ENCODE measurements at regions not wholly inside any gene's neighbourhood (a gene's known extent, or its start where the extent isn't known, plus 50 kb on each side); places are given as distances from the start of the nearest gene placed in this dataset.

- Histone ChIP-seq H3K36me3 (ENCODE audit: control insufficient read depth in 2 of 4, insufficient read depth in 4 of 4, low read length in 3 of 4) (no peaks in the 10 kb centered on the region), H3K27ac (ENCODE audit: low read depth, low read length) (no peak overlapping the region), H2AK5ac (ENCODE audit: low read depth, low read length) (no peak overlapping the region), H3K23ac (ENCODE audit: insufficient read length) (no peak overlapping the region), H2BK20ac (ENCODE audit: low read length) (no peak overlapping the region), H3K79me2 (ENCODE audit: control insufficient read depth in 1 of 2, insufficient read depth in 2 of 2, low read length in 2 of 2) (no peaks in the 10 kb centered on the region), H4K5ac (ENCODE audit: insufficient read length, low read depth, low read length) (no peak overlapping the region), H3K4ac (replicated peaks; ENCODE audit: insufficient read length, low read depth, low read length) (no peak overlapping the region), H3K79me1 (ENCODE audit: low read depth, low read length) (no peaks in the 10 kb centered on the region), H4K8ac (ENCODE audit: extremely low read depth, insufficient read depth, low read length) (no peak overlapping the region), H3K4me2 (ENCODE audit: insufficient read depth in 1 of 2, low read depth in 2 of 2, low read length in 2 of 2) (no peak overlapping the region), H3K27me3 (replicated peaks in 1 of 4; ENCODE audit: control insufficient read depth in 3 of 4, extremely low read depth in 1 of 4, insufficient read depth in 3 of 4, low read length in 3 of 4) (peaks cover 0 to 4% (median 0%) of the 10 kb centered on the region in 4 experiments; a peak in 4 of 7 replicates), H3K18ac (ENCODE audit: extremely low read depth, low read length) (no peak overlapping the region), H3K14ac (ENCODE audit: insufficient read length) (no peak overlapping the region), H2BK120ac (replicated peaks; ENCODE audit: low read depth, low read length) (no peak overlapping the region), H3K9ac (replicated peaks in 1 of 4; ENCODE audit: extremely low read depth in 1 of 4, low read depth in 3 of 4, low read length in 3 of 4) (no peak overlapping the region), H2BK15ac (ENCODE audit: low read length) (no peak overlapping the region; the same call in 1 of the 2 replicates), H3K4me3 (ENCODE audit: extremely low read depth in 1 of 4, insufficient read depth in 2 of 4, low read depth in 3 of 4, low read length in 4 of 4) (no peak overlapping the region), H3K23me2 (ENCODE audit: low read depth, low read length) (no peaks in the 10 kb centered on the region), H4K20me1 (replicated peaks in 1 of 2; ENCODE audit: control insufficient read depth in 1 of 2, insufficient read depth in 2 of 2, low read length in 2 of 2) (no peaks in the 10 kb centered on the region), H3K9me3 (ENCODE audit: insufficient read depth in 2 of 2, low read depth in 1 of 2, low read length in 1 of 2) (no peaks in the 10 kb centered on the region), H2AFZ (ENCODE audit: low read length) (0 out of 2 replicates have a peak overlapping the region, but pooled peaks have one; percentile 24), H3K56ac (replicated peaks; ENCODE audit: insufficient read length, low read depth, low read length) (no peak overlapping the region), H2BK5ac (ENCODE audit: low read depth, low read length) (no peak overlapping the region), H2BK12ac (ENCODE audit: low read depth, low read length) (no peak overlapping the region), H3K4me1 (replicated peaks in 1 of 4; ENCODE audit: control insufficient read depth in 3 of 4, insufficient read depth in 4 of 4, low read length in 3 of 4) (peaks cover 0 to 5% (median 0%) of the 10 kb centered on the region in 4 experiments; a peak in 3 of 7 replicates), H4K91ac (replicated peaks; ENCODE audit: insufficient read length, low read length) (no peak overlapping the region)
- DNase-seq (ENCODE audit: low read depth in 1 of 2, low spot score in 2 of 2) = no peak
- ChIA-PET CTCF (ENCODE audit: partially characterized antibody) (interaction anchor here (0.7 to 1.0 kb wide), 2 partner anchors 16 to 57 kb away, joined by 3 read pairs; no protein-coding TSS in a partner anchor), POLR2A (ENCODE audit: partially characterized antibody) (no interaction called here)
- TF ChIP-seq CTCF (IDR thresholded peaks at IDR 0.05; ENCODE audit: control extremely low read depth in 1 of 3, insufficient read depth in 1 of 3, low read depth in 1 of 3, low read length in 3 of 3) (no peak), SIN3A (conservative IDR thresholded peaks at IDR 0.05 in 1 of 2, IDR thresholded peaks at IDR 0.05 in 1 of 2; ENCODE audit: low read depth in 1 of 2, low read length in 2 of 2) (no peak), PHF8 (conservative IDR thresholded peaks at IDR 0.05; ENCODE audit: low read depth, low read length) (no peak), ZNF274 (IDR thresholded peaks at IDR 0.05; ENCODE audit: borderline replicate concordance, extremely low read depth, low read length) (no peak), SP2 (IDR thresholded peaks at IDR 0.05; ENCODE audit: low read length) (no peak), JUND (IDR thresholded peaks at IDR 0.05; ENCODE audit: low read length) (no peak), SP4 (IDR thresholded peaks at IDR 0.05; ENCODE audit: low read length) (no peak), NANOG (IDR thresholded peaks at IDR 0.05; ENCODE audit: insufficient read depth, low read depth, low read length, poor library complexity, severe bottlenecking) (no peak), BCL11A (IDR thresholded peaks at IDR 0.05; ENCODE audit: low read depth in 2 of 2, low read length in 2 of 2) (no peak), HDAC6 (IDR thresholded peaks at IDR 0.05; ENCODE audit: low read depth, low read length) (no peak)
- FAIRE-seq = no peak
- WGBS, 2 experiments (ENCODE audit: extremely low coverage in 1 of 2, insufficient coverage in 1 of 2, insufficient read length in 1 of 2, insufficient replicate concordance in 2 of 2, low coverage in 1 of 2, low lambda C conversion rate in 2 of 2, missing lambda C conversion rate in 1 of 2) = 72% methylated on average over 3 of the region's 3 CpGs; no CpG with 5 or more reads in 1 of the 2 experiments
Measured at GRCh38 chr9:105978826-105979225, 284.5 kb downstream of the TMEM38B start.

Measured in H1 (cell line).